Activated CD4-positive, alpha-beta memory T cell treated with anti-CD3 and anti-CD28 coated beads, Interleukin-2, amount 10 ng/mL, durations not matched to agents 7 days and 5 days (primary cell): ENCODE measurements at regions not wholly inside any gene's neighbourhood (a gene's known extent, or its start where the extent isn't known, plus 50 kb on each side); places are given as distances from the start of the nearest gene placed in this dataset.

ENCODE experiments used
- CTCF ChIA-PET: fragments of 350-600 bp; sonication (Branson Sonifier 250); formaldehyde crosslinking; loops from one replicate; lab custom pipeline; 2021; ENCODE audit warnings: antibody characterized with exemption, inconsistent platforms; lab: Charles Lee
- POLR2A ChIA-PET: fragments of 350-600 bp; sonication (Branson Sonifier 250); formaldehyde crosslinking; loops from one replicate; lab custom pipeline; 2021; ENCODE audit warnings: antibody characterized with exemption; lab: Charles Lee
- DNase-seq: peaks from one replicate; pipeline ENCODE4 v3.0.0-alpha.2; 2020
- H3K27ac Mint-ChIP-seq: one replicate; pipeline ENCODE4 v1.8.0; 2021; ENCODE audit warnings: mild to moderate bottlenecking, mixed read lengths
- H3K27me3 Mint-ChIP-seq: one replicate; pipeline ENCODE4 v1.8.0; 2021; ENCODE audit warnings: mixed read lengths
- H3K36me3 Mint-ChIP-seq: one replicate; pipeline ENCODE4 v1.8.0; 2021; ENCODE audit warnings: low read depth, mixed read lengths
- H3K4me1 Mint-ChIP-seq: one replicate; pipeline ENCODE4 v1.8.0; 2021; ENCODE audit warnings: mixed read lengths
- H3K4me3 Mint-ChIP-seq: one replicate; pipeline ENCODE4 v1.8.0; 2021; ENCODE audit warnings: mild to moderate bottlenecking, mixed read lengths
- H3K9me3 Mint-ChIP-seq: one replicate; pipeline ENCODE4 v1.8.0; 2021; ENCODE audit warnings: mixed read lengths

DNA sequence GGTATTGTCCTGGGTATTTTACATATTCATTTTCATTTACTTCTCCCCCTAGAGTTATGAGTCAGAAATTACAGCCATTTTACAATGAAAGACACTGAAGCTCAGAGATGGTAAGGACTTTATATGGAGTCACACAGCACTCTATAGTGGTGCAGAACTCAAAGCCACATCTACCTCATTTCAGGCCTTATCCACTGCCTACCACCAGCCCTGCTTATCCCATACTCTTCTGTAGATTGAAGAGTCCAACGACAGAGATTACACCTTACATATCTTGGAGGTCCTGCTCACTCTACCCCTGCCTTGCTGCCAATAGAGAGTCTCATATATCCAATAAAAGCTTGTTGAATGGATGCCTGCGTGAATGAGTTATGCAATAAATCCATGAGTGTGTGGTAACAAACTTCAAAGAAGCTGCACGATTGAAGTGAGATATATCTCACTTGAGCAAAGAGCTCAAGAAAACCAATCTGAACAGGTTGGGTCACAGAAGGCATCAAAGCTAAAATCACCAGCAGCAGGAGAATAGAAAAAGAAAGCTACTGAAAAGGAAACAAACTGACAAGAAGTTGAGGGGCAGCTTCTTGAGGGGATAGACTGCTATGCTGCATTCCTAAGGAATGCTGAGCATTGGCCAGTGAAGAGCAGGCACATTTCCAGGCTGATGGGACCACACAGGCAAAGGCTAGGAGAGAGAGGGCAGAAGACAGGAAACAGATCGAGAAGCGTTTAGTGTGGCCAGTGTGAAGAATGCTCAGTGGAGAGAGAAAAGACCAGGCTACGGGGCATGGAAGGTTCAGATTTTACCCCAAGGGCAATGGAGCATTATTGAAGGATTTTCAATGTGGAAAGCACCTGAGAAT, 585.6 kb downstream of the DHX35 start:
- no peak overlapping the region for H3K27ac Mint-ChIP-seq
- DNase-seq, result no peak
- H3K9me3 Mint-ChIP-seq, result no peaks in the 10 kb centered on the region
- POLR2A ChIA-PET, result no interaction called here
- no peak overlapping the region for H3K4me3 Mint-ChIP-seq
- H3K36me3 Mint-ChIP-seq, result no peaks in the 10 kb centered on the region
- no peaks in the 10 kb centered on the region for H3K27me3 Mint-ChIP-seq
- H3K4me1 Mint-ChIP-seq, result no peaks in the 10 kb centered on the region
- CTCF ChIA-PET, result no interaction called here

DNA sequence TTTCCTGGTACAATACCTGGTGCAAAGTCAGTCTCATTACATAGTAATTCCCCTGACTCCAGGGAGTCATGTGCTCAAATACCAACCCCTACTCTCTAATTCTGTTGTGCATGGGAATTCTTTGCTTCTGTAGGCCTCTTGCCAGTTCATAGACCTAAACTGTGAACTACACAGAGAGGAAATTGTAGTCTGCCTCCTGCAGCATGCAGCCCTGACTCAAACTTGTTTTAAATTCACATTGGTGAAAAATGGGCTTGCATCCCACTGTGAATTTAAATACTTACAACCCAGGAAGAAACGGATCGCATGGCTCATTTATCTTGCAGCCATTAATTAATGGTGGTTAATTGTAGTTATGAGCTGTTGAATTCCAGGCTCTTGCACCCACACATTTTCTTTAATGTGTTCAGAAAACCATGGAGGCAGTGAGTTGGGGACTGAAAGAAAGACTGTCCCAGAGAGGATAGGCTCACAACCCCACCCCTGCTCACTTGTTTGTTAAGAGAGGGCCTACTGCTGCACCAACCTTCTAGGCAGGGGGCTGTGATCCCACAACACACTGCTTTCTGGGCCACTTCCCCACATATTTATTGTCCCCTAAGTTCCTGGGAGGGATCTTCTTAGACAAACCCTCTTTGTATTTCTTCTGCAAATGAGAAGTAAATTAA, 579.1 kb downstream of the DHX35 start:
- H3K36me3 Mint-ChIP-seq, result no peaks in the 10 kb centered on the region
- POLR2A ChIA-PET, result no interaction called here
- H3K4me3 Mint-ChIP-seq, result no peak overlapping the region
- no peak for DNase-seq
- CTCF ChIA-PET, result no interaction called here
- no peak overlapping the region for H3K27ac Mint-ChIP-seq
- no peaks in the 10 kb centered on the region for H3K9me3 Mint-ChIP-seq
- H3K27me3 Mint-ChIP-seq, result no peaks in the 10 kb centered on the region
- no peaks in the 10 kb centered on the region for H3K4me1 Mint-ChIP-seq

- DNase-seq, result no peak
- H3K27me3 Mint-ChIP-seq, result no peaks in the 10 kb centered on the region
- no peaks in the 10 kb centered on the region for H3K36me3 Mint-ChIP-seq
- ChIA-PET CTCF (no interaction called here), POLR2A (no interaction called here)
- H3K4me1 Mint-ChIP-seq, result no peaks in the 10 kb centered on the region
- H3K27ac Mint-ChIP-seq, result no peak overlapping the region
- H3K4me3 Mint-ChIP-seq, result no peak overlapping the region
- no peaks in the 10 kb centered on the region for H3K9me3 Mint-ChIP-seq
Measured at GRCh38 chr20:39538317-39538716, 576.2 kb downstream of the DHX35 start.

- ChIA-PET POLR2A (no interaction called here), CTCF (no interaction called here)
- no peak overlapping the region for H3K27ac Mint-ChIP-seq
Measured at GRCh38 chr20:39535301-39535700, 573.2 kb downstream of the DHX35 start.

DNA sequence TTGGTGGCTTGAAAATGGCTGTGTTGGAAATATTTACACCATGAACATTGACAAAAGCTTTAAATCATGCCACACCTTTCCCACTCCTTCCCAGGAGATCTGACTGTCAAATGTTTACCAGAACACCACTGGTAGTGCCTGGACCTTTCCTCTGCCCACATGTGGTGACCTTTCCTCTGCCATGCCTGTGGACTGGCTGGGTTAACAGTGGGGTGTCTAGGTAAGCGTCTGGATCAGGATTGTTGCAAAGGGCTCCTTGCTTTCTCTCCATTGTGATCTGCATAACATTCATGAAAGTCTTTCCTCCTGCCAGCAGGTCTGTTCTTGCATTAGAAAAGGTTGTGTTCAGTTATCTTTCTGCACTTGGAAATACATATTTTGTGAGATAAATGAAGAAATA, 572.7 kb downstream of the DHX35 start:
- H3K4me1 Mint-ChIP-seq, result no peaks in the 10 kb centered on the region
- no peak for DNase-seq
- POLR2A ChIA-PET, result no interaction called here
- H3K36me3 Mint-ChIP-seq, result no peaks in the 10 kb centered on the region
- H3K9me3 Mint-ChIP-seq, result no peaks in the 10 kb centered on the region
- CTCF ChIA-PET, result no interaction called here
- H3K27ac Mint-ChIP-seq, result no peak overlapping the region
- no peak overlapping the region for H3K4me3 Mint-ChIP-seq
- no peaks in the 10 kb centered on the region for H3K27me3 Mint-ChIP-seq

More at GRCh38 chr20:39535301-39535700, 573.2 kb downstream of the DHX35 start:
- no peaks in the 10 kb centered on the region for H3K4me1 Mint-ChIP-seq
- no peaks in the 10 kb centered on the region for H3K36me3 Mint-ChIP-seq
- no peaks in the 10 kb centered on the region for H3K27me3 Mint-ChIP-seq
- no peak overlapping the region for H3K4me3 Mint-ChIP-seq
- no peak for DNase-seq
- no peaks in the 10 kb centered on the region for H3K9me3 Mint-ChIP-seq

DNA sequence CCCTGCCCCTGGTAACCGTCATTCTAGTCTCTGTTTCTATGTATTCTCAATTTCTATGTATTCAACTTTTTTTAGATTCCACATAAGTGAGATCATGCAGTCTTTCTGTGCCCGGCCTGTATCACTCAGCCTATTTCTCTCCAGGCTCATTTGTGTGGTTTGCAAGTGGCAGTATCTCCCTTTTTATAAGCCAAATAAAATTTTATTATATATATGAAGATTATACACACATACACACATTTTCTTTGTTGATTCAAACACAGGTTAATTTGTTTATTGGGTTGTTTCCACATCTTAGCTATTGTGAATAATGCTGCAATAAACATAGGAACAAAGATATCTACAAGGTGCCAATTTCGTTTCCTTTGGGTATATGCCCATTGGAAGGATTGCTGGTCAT, 571.7 kb downstream of the DHX35 start:
- POLR2A ChIA-PET, result no interaction called here

GRCh38 chr20:39532205-39532604, 570.1 kb downstream of the DHX35 start:
- CTCF ChIA-PET, result no interaction called here
- no peak for DNase-seq
- H3K4me3 Mint-ChIP-seq, result no peak overlapping the region
- POLR2A ChIA-PET, result no interaction called here
- no peaks in the 10 kb centered on the region for H3K36me3 Mint-ChIP-seq
- H3K27me3 Mint-ChIP-seq, result no peaks in the 10 kb centered on the region
- no peaks in the 10 kb centered on the region for H3K9me3 Mint-ChIP-seq
- H3K27ac Mint-ChIP-seq, result no peak overlapping the region
- no peaks in the 10 kb centered on the region for H3K4me1 Mint-ChIP-seq

More for the DNA sequence above, 571.7 kb downstream of the DHX35 start:
- Mint-ChIP-seq H3K27me3 (no peaks in the 10 kb centered on the region), H3K4me3 (no peak overlapping the region), H3K9me3 (no peaks in the 10 kb centered on the region), H3K27ac (no peak overlapping the region), H3K4me1 (no peaks in the 10 kb centered on the region), H3K36me3 (no peaks in the 10 kb centered on the region)
- CTCF ChIA-PET, result no interaction called here
- DNase-seq, result no peak

GRCh38 chr20:39528436-39528835, 566.3 kb downstream of the DHX35 start:
- Mint-ChIP-seq H3K27ac (no peak overlapping the region), H3K36me3 (no peaks in the 10 kb centered on the region), H3K4me3 (no peak overlapping the region), H3K27me3 (no peaks in the 10 kb centered on the region), H3K4me1 (no peaks in the 10 kb centered on the region), H3K9me3 (no peaks in the 10 kb centered on the region)
- no peak for DNase-seq
- CTCF ChIA-PET, result no interaction called here
- POLR2A ChIA-PET, result no interaction called here

GRCh38 chr20:39524371-39524911, 562.3 kb downstream of the DHX35 start:
- Mint-ChIP-seq H3K27ac (no peak overlapping the region), H3K4me1 (no peaks in the 10 kb centered on the region), H3K9me3 (no peaks in the 10 kb centered on the region), H3K27me3 (no peaks in the 10 kb centered on the region), H3K4me3 (no peak overlapping the region), H3K36me3 (no peaks in the 10 kb centered on the region)
- ChIA-PET CTCF (no interaction called here), POLR2A (no interaction called here)
- DNase-seq, result no peak

GRCh38 chr20:39523405-39523804, 561.3 kb downstream of the DHX35 start:
- H3K27ac Mint-ChIP-seq, result no peak overlapping the region
- H3K27me3 Mint-ChIP-seq, result no peaks in the 10 kb centered on the region
- DNase-seq, result no peak
- ChIA-PET POLR2A (no interaction called here), CTCF (no interaction called here)
- no peaks in the 10 kb centered on the region for H3K9me3 Mint-ChIP-seq
- no peaks in the 10 kb centered on the region for H3K36me3 Mint-ChIP-seq
- H3K4me1 Mint-ChIP-seq, result no peaks in the 10 kb centered on the region
- H3K4me3 Mint-ChIP-seq, result no peak overlapping the region

- no peaks in the 10 kb centered on the region for H3K4me1 Mint-ChIP-seq
- no peak overlapping the region for H3K27ac Mint-ChIP-seq
- ChIA-PET CTCF (no interaction called here), POLR2A (no interaction called here)
- H3K9me3 Mint-ChIP-seq, result no peaks in the 10 kb centered on the region
- H3K4me3 Mint-ChIP-seq, result no peak overlapping the region
- DNase-seq, result no peak
- no peaks in the 10 kb centered on the region for H3K36me3 Mint-ChIP-seq
- H3K27me3 Mint-ChIP-seq, result no peaks in the 10 kb centered on the region
Measured at GRCh38 chr20:39518654-39519053, 556.5 kb downstream of the DHX35 start.

DNA sequence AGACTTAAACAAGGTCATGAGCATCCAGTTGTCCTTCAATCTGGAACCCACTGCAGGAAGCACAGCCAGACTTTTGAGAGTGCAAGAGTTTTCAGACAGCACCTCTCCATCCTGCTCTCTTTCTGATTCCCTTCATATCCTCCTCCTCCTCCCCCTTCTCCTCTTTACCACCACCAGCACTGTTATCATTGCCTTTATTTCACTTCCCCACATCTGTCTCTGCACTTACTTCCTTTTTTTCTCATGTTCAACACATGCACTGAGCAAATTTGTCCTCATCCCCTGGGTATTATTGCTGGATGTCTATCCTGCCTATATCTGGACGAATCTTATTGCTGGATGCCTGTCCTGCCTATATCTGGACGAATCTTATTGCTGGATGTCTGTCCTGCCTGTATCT, 554.8 kb downstream of the DHX35 start:
- CTCF ChIA-PET, result no interaction called here

GRCh38 chr20:39504710-39505094, 542.6 kb downstream of the DHX35 start:
- CTCF ChIA-PET, result no interaction called here
- no peaks in the 10 kb centered on the region for H3K9me3 Mint-ChIP-seq
- POLR2A ChIA-PET, result no interaction called here

More for the DNA sequence above, 554.8 kb downstream of the DHX35 start:
- Mint-ChIP-seq H3K4me3 (no peak overlapping the region), H3K27me3 (no peaks in the 10 kb centered on the region), H3K36me3 (no peaks in the 10 kb centered on the region), H3K9me3 (peaks cover 3% of the 10 kb centered on the region), H3K27ac (no peak overlapping the region), H3K4me1 (no peaks in the 10 kb centered on the region)
- POLR2A ChIA-PET, result no interaction called here
- DNase-seq, result no peak

More at GRCh38 chr20:39504710-39505094, 542.6 kb downstream of the DHX35 start:
- Mint-ChIP-seq H3K27me3 (no peaks in the 10 kb centered on the region), H3K27ac (no peak overlapping the region), H3K4me3 (no peak overlapping the region), H3K36me3 (no peaks in the 10 kb centered on the region), H3K4me1 (no peaks in the 10 kb centered on the region)
- DNase-seq, result no peak
